Keratinocyte (primary cell): ENCODE measurements at regions not wholly inside any gene's neighbourhood (a gene's known extent, or its start where the extent isn't known, plus 50 kb on each side); places are given as distances from the start of the nearest gene placed in this dataset.

Source experiments
- DNase-seq: peaks from one replicate; pipeline ENCODE4 v3.0.0-alpha.2; 2011; ENCODE audit warnings: low read depth, missing footprints, low spot score
- FAIRE-seq: peaks from 2 replicates; lab custom pipeline; 2011; peaks lifted over from hg19 to GRCh38; lab: Jason Lieb, UNC
- H2AFZ ChIP-seq: 2 replicates; pipeline ENCODE4 v1.6.0; 2012; ENCODE audit warnings: low read length, control low read depth, inconsistent platforms; ENCODE audit not compliant: control insufficient read depth
- H3K27ac ChIP-seq: 2 replicates; pipeline ENCODE4 v1.5.1; 2011; ENCODE audit warnings: low read length; ENCODE audit not compliant: control insufficient read depth, insufficient read depth
- H3K27me3 ChIP-seq: 3 replicates; pipeline ENCODE4 v1.6.0; 2011; ENCODE audit warnings: low read length; ENCODE audit not compliant: control insufficient read depth, insufficient read depth; ENCODE audit errors: extremely low read depth
- H3K36me3 ChIP-seq, 2 experiments: 2 replicates in 1 of 2; 3 replicates in 1 of 2; pipeline ENCODE4 v1.5.1; 2011; ENCODE audit warnings: low read length in 2 of 2, mild to moderate bottlenecking in 1 of 2; ENCODE audit not compliant: control insufficient read depth in 2 of 2, insufficient read depth in 2 of 2; ENCODE audit errors: extremely low read depth in 1 of 2
- H3K4me1 ChIP-seq: 3 replicates; pipeline ENCODE4 v1.5.1; 2011; ENCODE audit warnings: low read length; ENCODE audit not compliant: control insufficient read depth, insufficient read depth; ENCODE audit errors: extremely low read depth
- H3K4me2 ChIP-seq: 3 replicates; pipeline ENCODE4 v1.6.0; 2011; ENCODE audit warnings: low read depth, low read length; ENCODE audit not compliant: control insufficient read depth, insufficient read depth; ENCODE audit errors: extremely low read depth
- H3K4me3 ChIP-seq, 3 experiments: fragments of 200-600 bp in 1 of 3; sonication (generic) in 1 of 3; 2 replicates in 2 of 3; 3 replicates in 1 of 3; pipeline ENCODE4 v1.5.1; 2011 to 2016; ENCODE audit warnings: low read length in 3 of 3, mild to moderate bottlenecking in 3 of 3, control low read depth in 2 of 3, inconsistent platforms in 1 of 3, low read depth in 1 of 3, mixed read lengths in 1 of 3, mixed run types in 1 of 3, moderate library complexity in 1 of 3; ENCODE audit not compliant: control insufficient read depth in 2 of 3, insufficient read depth in 2 of 3; ENCODE audit errors: extremely low read depth in 1 of 3
- H3K79me2 ChIP-seq: 2 replicates; pipeline ENCODE4 v1.6.0; 2012; ENCODE audit warnings: low read length; ENCODE audit not compliant: control insufficient read depth, insufficient read depth
- H3K9ac ChIP-seq: 3 replicates; pipeline ENCODE4 v1.6.0; 2011; ENCODE audit warnings: low read length; ENCODE audit not compliant: control insufficient read depth, insufficient read depth; ENCODE audit errors: extremely low read depth
- H3K9me1 ChIP-seq: 3 replicates; pipeline ENCODE4 v1.6.0; 2011; ENCODE audit warnings: low read length; ENCODE audit not compliant: control insufficient read depth, insufficient read depth; ENCODE audit errors: extremely low read depth
- H3K9me3 ChIP-seq: 2 replicates; pipeline ENCODE4 v1.5.1; 2012; ENCODE audit warnings: low read depth, low read length; ENCODE audit not compliant: control insufficient read depth
- H4K20me1 ChIP-seq: 3 replicates; pipeline ENCODE4 v1.6.0; 2011; ENCODE audit warnings: low read length; ENCODE audit not compliant: control insufficient read depth, insufficient read depth; ENCODE audit errors: extremely low read depth
- CTCF ChIP-seq, 3 experiments: IDR thresholded peaks in 1 of 3; conservative IDR thresholded peaks in 1 of 3; optimal IDR thresholded peaks in 1 of 3; 2 replicates in 2 of 3; 3 replicates in 1 of 3; pipeline versions ENCODE3 to v1.5.1; 2011; ENCODE audit warnings: low read length in 3 of 3, mild to moderate bottlenecking in 3 of 3, moderate library complexity in 2 of 3, control low read depth in 1 of 3, inconsistent platforms in 1 of 3; ENCODE audit not compliant: insufficient read depth in 2 of 3; ENCODE audit errors: extremely low read depth in 1 of 3
- EZH2 ChIP-seq: IDR thresholded peaks from one replicate; pipeline ENCODE4 v1.6.1; 2012; ENCODE audit warnings: inconsistent platforms, mild to moderate bottlenecking, low read length, moderate library complexity
- dilution Hi-C: fragments of 300-500 bp; cut with MboI; formaldehyde crosslinking; loops from one replicate; pipeline ENCODE4 v1.7.0; 2020; ENCODE audit warnings: low sequenced_read_pairs; ENCODE audit not compliant: extremely low pct_ligation_motif_present

- H2AFZ ChIP-seq: no peak overlapping the region
- TF ChIP-seq CTCF (optimal IDR thresholded peaks at IDR 0.05 in 1 of 3, IDR thresholded peaks at IDR 0.05 in 1 of 3, conservative IDR thresholded peaks at IDR 0.05 in 1 of 3; ENCODE audit: extremely low read depth in 1 of 3, insufficient read depth in 2 of 3, low read length in 3 of 3) (no peak), EZH2 (no peak)
Observed at GRCh38 chr1:189301235-189301634, 1176.4 kb downstream of the BRINP3 start.

GRCh38 chr1:189305279-189305678 lies 1172.4 kb downstream of the BRINP3 start:
- Histone ChIP-seq H3K9me3 (peaks cover 2% of the 10 kb centered on the region), H3K27ac (no peak overlapping the region), H3K27me3 (no peaks in the 10 kb centered on the region), H3K4me3 (no peak overlapping the region), H4K20me1 (no peaks in the 10 kb centered on the region), H3K9me1 (no peaks in the 10 kb centered on the region), H3K79me2 (no peaks in the 10 kb centered on the region), H3K4me2 (no peak overlapping the region), H3K4me1 (no peaks in the 10 kb centered on the region), H3K9ac (no peak overlapping the region), H2AFZ (no peak overlapping the region), H3K36me3 (no peaks in the 10 kb centered on the region)
- FAIRE-seq: no peak
- dilution Hi-C loops: no loop called here
- no peak for TF ChIP-seq EZH2
- TF ChIP-seq CTCF (optimal IDR thresholded peaks at IDR 0.05 in 1 of 3, IDR thresholded peaks at IDR 0.05 in 1 of 3, conservative IDR thresholded peaks at IDR 0.05 in 1 of 3; ENCODE audit: extremely low read depth in 1 of 3, insufficient read depth in 2 of 3, low read length in 3 of 3): no peak
- DNase-seq: no peak

More at GRCh38 chr1:189301235-189301634, 1176.4 kb downstream of the BRINP3 start:
- Histone ChIP-seq H4K20me1 (no peaks in the 10 kb centered on the region), H3K9ac (no peak overlapping the region), H3K9me3 (no peaks in the 10 kb centered on the region), H3K27ac (no peak overlapping the region), H3K4me1 (no peaks in the 10 kb centered on the region), H3K4me3 (no peak overlapping the region), H3K36me3 (no peaks in the 10 kb centered on the region), H3K27me3 (no peaks in the 10 kb centered on the region), H3K79me2 (no peaks in the 10 kb centered on the region), H3K9me1 (no peaks in the 10 kb centered on the region), H3K4me2 (no peak overlapping the region)
- FAIRE-seq (no peak), DNase-seq (no peak)
- dilution Hi-C loops: no loop called here
